ENCODE measurements at regions not wholly inside any gene's neighbourhood (a gene's known extent, or its start where the extent isn't known, plus 50 kb on each side); places are given as distances from the start of the nearest gene placed in this dataset.

DNA sequence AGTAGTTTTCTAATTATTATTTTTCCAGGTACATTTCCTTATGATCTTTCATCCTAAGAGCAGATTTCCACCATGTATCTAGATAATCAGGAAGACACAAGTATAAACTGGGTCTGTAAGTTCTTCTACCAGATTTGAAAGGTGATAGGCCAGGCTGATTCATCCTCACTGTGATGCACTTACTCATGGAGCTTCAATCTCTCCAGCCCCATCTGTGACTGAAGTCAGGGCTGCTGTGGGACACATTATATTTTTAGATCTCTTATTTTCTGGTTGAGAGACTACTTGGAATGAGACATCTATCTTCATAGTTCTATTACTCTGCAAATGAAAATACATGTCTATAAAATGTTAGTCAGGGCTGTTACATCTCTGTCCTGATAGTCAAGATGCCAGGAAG is 85.5 kb upstream of the SLC25A13 start:
- TF ChIP-seq GATA2 (IDR thresholded peaks at IDR 0.05; ENCODE audit: low read depth, low read length) = no peak
- TF ChIP-seq GATA3 (IDR thresholded peaks at IDR 0.05; ENCODE audit: low read depth, low read length) = no peak

All from SH-SY5Y (cell line).